ENCODE measurements at regions not wholly inside any gene's neighbourhood (a gene's known extent, or its start where the extent isn't known, plus 50 kb on each side); places are given as distances from the start of the nearest gene placed in this dataset.

DNA sequence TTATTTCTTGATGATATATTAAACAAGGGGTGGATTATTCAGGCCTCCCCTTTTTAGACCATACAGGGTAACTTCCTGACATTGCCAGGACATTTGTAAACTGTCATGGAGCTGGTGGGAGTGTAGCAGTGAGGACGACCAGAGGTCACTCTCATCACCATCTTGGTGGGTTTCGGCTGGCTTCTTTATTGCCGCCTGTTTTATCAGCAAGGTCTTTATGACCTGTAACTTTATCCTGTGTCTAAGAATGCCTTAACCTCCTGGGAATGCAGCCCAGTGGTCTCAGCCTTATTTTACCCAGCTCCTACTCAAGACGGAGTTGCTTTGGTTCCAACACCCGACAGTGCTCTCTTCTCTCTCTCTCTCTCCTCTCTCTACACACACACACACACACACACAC lies 221.9 kb downstream of the C16orf95 start:
- TF ChIP-seq, protein P1, sequence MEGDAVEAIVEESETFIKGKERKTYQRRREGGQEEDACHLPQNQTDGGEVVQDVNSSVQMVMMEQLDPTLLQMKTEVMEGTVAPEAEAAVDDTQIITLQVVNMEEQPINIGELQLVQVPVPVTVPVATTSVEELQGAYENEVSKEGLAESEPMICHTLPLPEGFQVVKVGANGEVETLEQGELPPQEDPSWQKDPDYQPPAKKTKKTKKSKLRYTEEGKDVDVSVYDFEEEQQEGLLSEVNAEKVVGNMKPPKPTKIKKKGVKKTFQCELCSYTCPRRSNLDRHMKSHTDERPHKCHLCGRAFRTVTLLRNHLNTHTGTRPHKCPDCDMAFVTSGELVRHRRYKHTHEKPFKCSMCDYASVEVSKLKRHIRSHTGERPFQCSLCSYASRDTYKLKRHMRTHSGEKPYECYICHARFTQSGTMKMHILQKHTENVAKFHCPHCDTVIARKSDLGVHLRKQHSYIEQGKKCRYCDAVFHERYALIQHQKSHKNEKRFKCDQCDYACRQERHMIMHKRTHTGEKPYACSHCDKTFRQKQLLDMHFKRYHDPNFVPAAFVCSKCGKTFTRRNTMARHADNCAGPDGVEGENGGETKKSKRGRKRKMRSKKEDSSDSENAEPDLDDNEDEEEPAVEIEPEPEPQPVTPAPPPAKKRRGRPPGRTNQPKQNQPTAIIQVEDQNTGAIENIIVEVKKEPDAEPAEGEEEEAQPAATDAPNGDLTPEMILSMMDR (conservative IDR thresholded peaks at IDR 0.05; ENCODE audit: low read depth, low read length), result no peak
- no peak for DNase-seq (ENCODE audit: low read depth)
- no peak overlapping the region for H3K4me3 ChIP-seq (ENCODE audit: low read depth, low read length)

DNA sequence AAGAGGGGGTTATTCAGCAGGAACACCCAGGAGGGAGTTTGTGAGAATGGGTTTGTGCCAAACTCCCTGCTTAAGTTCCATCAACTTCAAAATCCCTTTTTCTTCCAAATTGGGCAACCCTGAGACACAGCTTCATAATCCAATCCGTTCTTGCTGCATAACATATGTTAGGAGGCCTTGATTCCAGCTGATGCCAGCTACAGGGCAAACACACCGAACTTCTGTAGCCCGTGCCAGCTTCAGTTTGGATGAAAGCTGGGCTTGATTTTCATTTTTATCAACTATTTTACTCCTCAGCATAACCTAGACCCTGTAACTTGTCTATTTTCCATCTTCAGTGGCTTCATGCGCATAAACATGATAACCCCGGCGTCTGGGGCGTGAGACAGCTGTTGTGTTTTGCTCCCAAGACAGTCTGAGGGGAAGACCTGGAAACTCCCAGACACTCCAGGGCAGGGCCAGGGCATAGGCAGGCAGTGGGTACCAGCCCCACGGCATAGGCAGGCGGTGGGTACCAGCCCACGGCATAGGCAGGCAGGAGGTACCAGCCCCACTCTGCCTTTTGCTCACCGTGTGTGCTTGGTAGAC lies 220.4 kb downstream of the C16orf95 start:
- no peak for DNase-seq (ENCODE audit: low read depth)
- TF ChIP-seq, protein P1 (conservative IDR thresholded peaks at IDR 0.05; ENCODE audit: low read depth, low read length), result no peak
- H3K4me3 ChIP-seq (ENCODE audit: low read depth, low read length), result no peak overlapping the region

- TF ChIP-seq, protein P1 (conservative IDR thresholded peaks at IDR 0.05; ENCODE audit: low read depth, low read length), result no peak
- no peak overlapping the region for H3K4me3 ChIP-seq (ENCODE audit: low read depth, low read length)
- DNase-seq (ENCODE audit: low read depth), result no peak
Observed at GRCh38 chr16:87098361-87098760, 218.8 kb downstream of the C16orf95 start.

DNA sequence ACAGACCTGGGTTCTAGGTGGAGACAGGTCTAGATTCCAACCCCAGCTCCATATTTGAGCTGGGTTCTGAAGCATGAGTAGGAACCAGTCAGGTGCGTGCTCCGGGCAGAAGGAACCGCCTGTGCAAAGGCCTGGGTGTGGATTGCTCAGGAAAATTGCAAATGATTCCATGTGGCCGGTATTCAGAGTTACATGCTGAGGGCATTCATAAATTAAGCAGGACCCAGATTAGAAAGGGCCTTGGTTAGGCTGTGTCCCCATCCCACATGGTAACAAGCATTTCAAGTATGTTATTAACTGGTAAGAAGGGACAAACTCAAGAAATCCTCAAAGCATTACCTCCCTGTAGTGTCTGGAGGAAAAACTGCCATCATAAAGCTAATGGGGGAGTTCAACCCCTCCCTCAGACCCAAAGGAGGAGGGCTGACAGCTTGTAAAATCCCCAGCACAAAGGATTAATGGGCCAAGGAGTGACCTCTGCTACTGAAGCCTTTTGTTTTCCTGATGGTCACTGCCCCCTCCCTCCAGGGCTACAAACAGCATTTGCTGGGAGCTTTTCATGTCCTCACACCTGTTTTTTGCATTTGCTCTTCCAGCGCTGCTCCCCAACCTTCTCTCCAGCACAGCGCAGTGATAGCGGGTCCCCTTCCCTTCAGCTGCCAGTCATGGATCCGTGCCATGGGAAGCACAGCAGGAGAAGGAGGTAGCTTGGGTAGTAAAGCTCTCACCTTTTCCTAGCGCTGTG lies 218.0 kb downstream of the C16orf95 start:
- H3K4me3 ChIP-seq (ENCODE audit: low read depth, low read length), result no peak overlapping the region
- TF ChIP-seq, protein P1 (conservative IDR thresholded peaks at IDR 0.05; ENCODE audit: low read depth, low read length), result no peak
- DNase-seq (ENCODE audit: low read depth), result no peak

- no peak for DNase-seq (ENCODE audit: low read depth)
- no peak overlapping the region for H3K4me3 ChIP-seq (ENCODE audit: low read depth, low read length)
- TF ChIP-seq, protein P1 (conservative IDR thresholded peaks at IDR 0.05; ENCODE audit: low read depth, low read length), result no peak
Observed at GRCh38 chr16:87100306-87101058, 216.7 kb downstream of the C16orf95 start.

DNA sequence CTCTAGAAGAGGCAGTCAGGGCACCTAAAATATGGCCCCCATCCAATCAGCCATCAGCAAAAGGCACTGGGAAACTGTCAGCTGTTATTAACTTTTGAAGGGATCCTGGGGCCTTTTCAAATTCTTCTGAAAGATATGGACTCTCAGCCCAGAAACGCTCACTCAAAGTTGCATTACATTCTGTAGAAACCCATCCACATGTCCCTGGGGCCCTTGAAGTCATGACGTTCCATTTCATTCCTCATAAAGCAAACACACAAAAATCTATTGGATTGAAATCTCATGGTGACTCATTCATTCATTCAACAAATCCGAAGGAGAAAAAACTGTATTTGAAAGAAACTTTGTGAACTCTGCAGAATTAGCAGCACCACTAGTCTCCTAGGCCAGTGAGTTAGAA lies 215.3 kb downstream of the C16orf95 start:
- peak; percentile 65 for DNase-seq (ENCODE audit: low read depth)
- TF ChIP-seq, protein P1 (conservative IDR thresholded peaks at IDR 0.05; ENCODE audit: low read depth, low read length), result no peak
- H3K4me3 ChIP-seq (ENCODE audit: low read depth, low read length), result no peak overlapping the region
